GM18517 (cell line): ENCODE measurements at regions not wholly inside any gene's neighbourhood (a gene's known extent, or its start where the extent isn't known, plus 50 kb on each side); places are given as distances from the start of the nearest gene placed in this dataset.

Source experiments
- ATAC-seq: cut with Tn5 transposase; IDR thresholded peaks from one replicate; pipeline ENCODE4 v1.9.1; 2021; ENCODE audit warnings: mild to moderate bottlenecking, moderate library complexity; ENCODE audit not compliant: unreplicated experiment

GRCh38 chr20:24203526-24204183 is 215.1 kb upstream of the GGTLC1 start:
- no peak for ATAC-seq

GRCh38 chr20:24199501-24199900 is 210.9 kb upstream of the GGTLC1 start:
- ATAC-seq = no peak

- ATAC-seq = no peak
Measured at GRCh38 chr20:24194143-24194542, 205.6 kb upstream of the GGTLC1 start.

GRCh38 chr20:24190905-24191304 is 202.3 kb upstream of the GGTLC1 start:
- ATAC-seq = no peak

- ATAC-seq = no peak
Measured at GRCh38 chr20:24185791-24186190, 197.2 kb upstream of the GGTLC1 start.

- no peak for ATAC-seq
Measured at GRCh38 chr20:24181151-24181550, 192.6 kb upstream of the GGTLC1 start.

GRCh38 chr20:24169256-24169655 is 180.7 kb upstream of the GGTLC1 start:
- no peak for ATAC-seq

- ATAC-seq = no peak
Measured at GRCh38 chr20:24166412-24166811, 177.8 kb upstream of the GGTLC1 start.

- ATAC-seq = no peak
Measured at GRCh38 chr20:24166123-24166381, 177.5 kb upstream of the GGTLC1 start.

GRCh38 chr20:24165301-24166122 is 176.9 kb upstream of the GGTLC1 start:
- no peak for ATAC-seq

- ATAC-seq = no peak
Measured at GRCh38 chr20:24164360-24164759, 175.8 kb upstream of the GGTLC1 start.

- no peak for ATAC-seq
Measured at GRCh38 chr20:24163506-24163905, 174.9 kb upstream of the GGTLC1 start.

GRCh38 chr20:24160563-24161281 is 172.1 kb upstream of the GGTLC1 start:
- no peak for ATAC-seq

- no peak for ATAC-seq
Measured at GRCh38 chr20:24158281-24158680, 169.7 kb upstream of the GGTLC1 start.

- no peak for ATAC-seq
Measured at GRCh38 chr20:24157213-24157612, 168.6 kb upstream of the GGTLC1 start.

GRCh38 chr20:24153101-24154040 is 164.8 kb upstream of the GGTLC1 start:
- ATAC-seq = no peak

GRCh38 chr20:24151621-24152294 is 163.2 kb upstream of the GGTLC1 start:
- ATAC-seq = no peak

- no peak for ATAC-seq
Measured at GRCh38 chr20:24150406-24150805, 161.8 kb upstream of the GGTLC1 start.

GRCh38 chr20:24149881-24150307 is 161.3 kb upstream of the GGTLC1 start:
- no peak for ATAC-seq

GRCh38 chr20:24149175-24149574 is 160.6 kb upstream of the GGTLC1 start:
- no peak for ATAC-seq
